SK-N-MC (cell line): ENCODE measurements at regions not wholly inside any gene's neighbourhood (a gene's known extent, or its start where the extent isn't known, plus 50 kb on each side); places are given as distances from the start of the nearest gene placed in this dataset.

ENCODE experiments used
- DNase-seq: peaks from one replicate; pipeline ENCODE4 v3.0.0-alpha.2; 2011; ENCODE audit warnings: low read depth, low spot score
- H3K27ac ChIP-seq: fragments of 200-600 bp; sonication (generic); 2 replicates; pipeline ENCODE4 v1.5.1; 2016; ENCODE audit warnings: mixed run types
- H3K36me3 ChIP-seq: fragments of 200-600 bp; sonication (generic); 2 replicates; pipeline ENCODE4 v1.6.1; 2017; ENCODE audit warnings: antibody characterized with exemption, low read length, mixed read lengths; ENCODE audit not compliant: insufficient read depth
- H3K4me3 ChIP-seq: fragments of 200-600 bp; sonication (generic); 2 replicates; pipeline ENCODE4 v1.5.1; 2016
- H3K9ac ChIP-seq: fragments of 200-600 bp; sonication (generic); 2 replicates; pipeline ENCODE4 v1.8.0; 2017; ENCODE audit warnings: mixed run types, mixed read lengths; ENCODE audit not compliant: insufficient read length
- H3K9me3 ChIP-seq: fragments of 200-600 bp; sonication (generic); 2 replicates; pipeline ENCODE4 v1.6.1; 2017; ENCODE audit warnings: low read depth, mild to moderate bottlenecking, antibody characterized with exemption, low read length, moderate library complexity, mixed read lengths
- EZH2 ChIP-seq: fragments of 200-600 bp; sonication (generic); IDR thresholded peaks from one replicate; pipeline ENCODE4 v1.6.1; 2017; ENCODE audit warnings: antibody characterized with exemption
- FOXP2 ChIP-seq: optimal IDR thresholded peaks from 2 replicates; pipeline ENCODE3; 2011; ENCODE audit warnings: mild to moderate bottlenecking, moderate library complexity; ENCODE audit not compliant: insufficient read depth; ENCODE audit errors: extremely low read length, control extremely low read depth
- POLR2AphosphoS5 ChIP-seq: IDR thresholded peaks from 2 replicates; pipeline ENCODE4 v1.6.1; 2012; ENCODE audit warnings: mild to moderate bottlenecking, low read depth, low read length, borderline replicate concordance

GRCh38 chr6:104597541-104598050, 262.1 kb downstream of the HACE1 start:
- TF ChIP-seq EZH2 (no peak), POLR2AphosphoS5 (no peak), FOXP2 (no peak)
- H3K9me3 ChIP-seq, result no peaks in the 10 kb centered on the region
- no peak overlapping the region for H3K9ac ChIP-seq
- H3K4me3 ChIP-seq, result no peak overlapping the region
- no peaks in the 10 kb centered on the region for H3K36me3 ChIP-seq
- H3K27ac ChIP-seq, result no peak overlapping the region
- DNase-seq, result no peak

GRCh38 chr6:104596091-104596490, 263.6 kb downstream of the HACE1 start:
- DNase-seq, result no peak
- Histone ChIP-seq H3K4me3 (no peak overlapping the region), H3K36me3 (no peaks in the 10 kb centered on the region), H3K27ac (no peak overlapping the region), H3K9ac (no peak overlapping the region), H3K9me3 (no peaks in the 10 kb centered on the region)
- TF ChIP-seq EZH2 (no peak), FOXP2 (no peak), POLR2AphosphoS5 (no peak)

GRCh38 chr6:104595311-104595820, 264.4 kb downstream of the HACE1 start:
- no peak for TF ChIP-seq EZH2
- TF ChIP-seq POLR2AphosphoS5, result no peak
- no peak for TF ChIP-seq FOXP2
- no peaks in the 10 kb centered on the region for H3K36me3 ChIP-seq
- H3K27ac ChIP-seq, result no peak overlapping the region
- DNase-seq, result no peak
- H3K9me3 ChIP-seq, result no peaks in the 10 kb centered on the region
- H3K4me3 ChIP-seq, result no peak overlapping the region
- H3K9ac ChIP-seq, result no peak overlapping the region

GRCh38 chr6:104591573-104592334, 268.0 kb downstream of the HACE1 start:
- Histone ChIP-seq H3K27ac (peak overlapping the region; percentile 72), H3K36me3 (no peaks in the 10 kb centered on the region), H3K9ac (no peak overlapping the region), H3K9me3 (no peaks in the 10 kb centered on the region), H3K4me3 (peak overlapping the region; percentile 6; the same call in 1 of the 2 replicates)
- TF ChIP-seq POLR2AphosphoS5 (no peak), FOXP2 (peak; percentile 90)
- DNase-seq, result peak; percentile 86

GRCh38 chr6:104589940-104590339, 269.8 kb downstream of the HACE1 start:
- Histone ChIP-seq H3K27ac (peak overlapping the region; percentile 56), H3K9ac (no peak overlapping the region), H3K4me3 (no peak overlapping the region), H3K36me3 (no peaks in the 10 kb centered on the region), H3K9me3 (no peaks in the 10 kb centered on the region)
- DNase-seq, result no peak
- no peak for TF ChIP-seq EZH2
- TF ChIP-seq POLR2AphosphoS5, result no peak
- no peak for TF ChIP-seq FOXP2

- no peak for DNase-seq
- Histone ChIP-seq H3K4me3 (no peak overlapping the region), H3K36me3 (no peaks in the 10 kb centered on the region), H3K9ac (no peak overlapping the region), H3K27ac (no peak overlapping the region), H3K9me3 (no peaks in the 10 kb centered on the region)
- TF ChIP-seq EZH2 (no peak), FOXP2 (no peak), POLR2AphosphoS5 (no peak)
Measured at GRCh38 chr6:104585646-104586045, 274.1 kb downstream of the HACE1 start.

GRCh38 chr6:104580452-104580851, 279.3 kb downstream of the HACE1 start:
- DNase-seq, result no peak
- no peak overlapping the region for H3K9ac ChIP-seq
- no peak overlapping the region for H3K4me3 ChIP-seq
- no peak overlapping the region for H3K27ac ChIP-seq
- H3K36me3 ChIP-seq, result no peaks in the 10 kb centered on the region
- TF ChIP-seq POLR2AphosphoS5 (no peak), EZH2 (no peak), FOXP2 (no peak)
- H3K9me3 ChIP-seq, result no peaks in the 10 kb centered on the region

- H3K36me3 ChIP-seq, result no peaks in the 10 kb centered on the region
- H3K9ac ChIP-seq, result no peak overlapping the region
- TF ChIP-seq POLR2AphosphoS5 (no peak), FOXP2 (no peak), EZH2 (no peak)
- H3K9me3 ChIP-seq, result no peaks in the 10 kb centered on the region
- H3K27ac ChIP-seq, result no peak overlapping the region
- DNase-seq, result no peak
- H3K4me3 ChIP-seq, result no peak overlapping the region
Measured at GRCh38 chr6:104579310-104579863, 280.3 kb downstream of the HACE1 start.
